PC-3 (cell line): ENCODE measurements at regions not wholly inside any gene's neighbourhood (a gene's known extent, or its start where the extent isn't known, plus 50 kb on each side); places are given as distances from the start of the nearest gene placed in this dataset.

Source experiments
- EZH2 ChIP-seq: fragments of 300-600 bp; sonication (generic); IDR thresholded peaks from one replicate; pipeline ENCODE4 v1.6.1; 2017; ENCODE audit warnings: antibody characterized with exemption, mild to moderate bottlenecking, low read length; ENCODE audit not compliant: unreplicated experiment
- TF ChIP-seq, protein P1 (sequence below): fragments of 300-600 bp; sonication (generic); conservative IDR thresholded peaks from 2 replicates; pipeline ENCODE4 v1.5.1; 2017; ENCODE audit warnings: antibody characterized with exemption, low read depth, mild to moderate bottlenecking, low read length

DNA sequence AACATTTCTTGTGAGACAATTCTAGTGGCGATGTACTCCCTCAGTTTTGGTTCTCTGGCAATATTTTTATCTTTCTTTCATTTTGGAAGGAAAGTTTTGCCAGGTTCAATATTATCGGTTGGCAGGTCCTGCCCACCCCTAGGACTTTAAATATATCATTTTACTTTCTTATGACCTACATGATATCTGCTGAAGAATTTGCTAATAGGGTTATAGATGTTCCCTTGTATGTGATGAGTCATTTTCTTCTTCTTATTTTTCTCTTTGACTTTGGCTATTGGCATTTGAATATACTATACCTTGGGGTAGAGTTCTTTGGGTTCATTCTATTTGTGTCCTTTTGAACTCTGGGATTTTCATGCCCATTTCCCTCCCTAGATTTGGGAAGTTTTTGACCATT, 89.7 kb downstream of the GMNC start:
- no peak for TF ChIP-seq EZH2
- TF ChIP-seq, protein P1, sequence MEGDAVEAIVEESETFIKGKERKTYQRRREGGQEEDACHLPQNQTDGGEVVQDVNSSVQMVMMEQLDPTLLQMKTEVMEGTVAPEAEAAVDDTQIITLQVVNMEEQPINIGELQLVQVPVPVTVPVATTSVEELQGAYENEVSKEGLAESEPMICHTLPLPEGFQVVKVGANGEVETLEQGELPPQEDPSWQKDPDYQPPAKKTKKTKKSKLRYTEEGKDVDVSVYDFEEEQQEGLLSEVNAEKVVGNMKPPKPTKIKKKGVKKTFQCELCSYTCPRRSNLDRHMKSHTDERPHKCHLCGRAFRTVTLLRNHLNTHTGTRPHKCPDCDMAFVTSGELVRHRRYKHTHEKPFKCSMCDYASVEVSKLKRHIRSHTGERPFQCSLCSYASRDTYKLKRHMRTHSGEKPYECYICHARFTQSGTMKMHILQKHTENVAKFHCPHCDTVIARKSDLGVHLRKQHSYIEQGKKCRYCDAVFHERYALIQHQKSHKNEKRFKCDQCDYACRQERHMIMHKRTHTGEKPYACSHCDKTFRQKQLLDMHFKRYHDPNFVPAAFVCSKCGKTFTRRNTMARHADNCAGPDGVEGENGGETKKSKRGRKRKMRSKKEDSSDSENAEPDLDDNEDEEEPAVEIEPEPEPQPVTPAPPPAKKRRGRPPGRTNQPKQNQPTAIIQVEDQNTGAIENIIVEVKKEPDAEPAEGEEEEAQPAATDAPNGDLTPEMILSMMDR = no peak
